Activated CD4-positive, alpha-beta T cell treated with anti-CD3 and anti-CD28 coated beads, Interleukin-2, amount 50 U/mL, for 16 hours (primary cell): ENCODE measurements at regions not wholly inside any gene's neighbourhood (a gene's known extent, or its start where the extent isn't known, plus 50 kb on each side); places are given as distances from the start of the nearest gene placed in this dataset.

Experiments
- DNase-seq: peaks from one replicate; pipeline ENCODE4 v3.0.0-alpha.2; 2020

DNA sequence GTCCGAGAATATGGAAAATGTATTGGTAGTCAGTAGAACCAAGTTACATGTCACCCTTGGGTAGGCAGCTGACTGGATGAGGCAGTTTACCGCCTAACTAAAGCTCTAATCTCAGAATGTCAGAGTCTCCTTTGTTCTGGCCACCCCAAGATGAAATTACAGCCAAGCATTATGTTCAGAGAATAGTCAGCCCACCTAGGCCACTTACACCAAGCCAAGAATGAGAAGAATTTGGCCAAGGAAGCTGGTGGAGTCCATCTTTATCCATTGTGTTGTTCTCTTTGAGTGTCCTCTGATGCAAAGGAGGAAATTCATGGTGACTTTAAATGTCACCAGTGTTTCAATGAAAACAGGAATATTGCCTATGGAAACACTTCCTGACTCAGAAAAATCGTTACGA is 275.1 kb upstream of the MAP3K1 start:
- DNase-seq = no peak

DNA sequence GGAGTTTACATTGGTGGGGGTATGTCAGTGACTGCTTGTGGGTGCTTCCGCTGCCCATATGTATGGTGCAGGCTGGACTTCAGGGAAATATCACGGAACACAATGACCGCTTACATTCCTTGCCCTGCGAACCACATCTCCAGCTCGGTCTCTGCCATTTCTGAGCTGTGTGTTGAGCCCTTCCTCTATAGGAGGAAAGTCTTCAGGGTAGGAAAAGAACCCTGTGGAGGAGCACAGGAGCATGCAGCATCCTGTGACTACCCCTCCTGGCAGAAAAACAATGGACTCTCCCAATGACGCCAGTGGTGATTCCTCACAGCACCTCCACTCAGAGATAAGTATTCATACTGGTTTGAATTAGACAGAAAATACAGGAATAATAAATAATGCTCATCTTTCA is 276.8 kb upstream of the MAP3K1 start:
- no peak for DNase-seq

GRCh38 chr5:56535347-56535746 is 280.0 kb upstream of the MAP3K1 start:
- DNase-seq = no peak

GRCh38 chr5:56534102-56534829 is 281.1 kb upstream of the MAP3K1 start:
- no peak for DNase-seq

- no peak for DNase-seq
Measured at GRCh38 chr5:56532466-56532865, 282.9 kb upstream of the MAP3K1 start.

DNA sequence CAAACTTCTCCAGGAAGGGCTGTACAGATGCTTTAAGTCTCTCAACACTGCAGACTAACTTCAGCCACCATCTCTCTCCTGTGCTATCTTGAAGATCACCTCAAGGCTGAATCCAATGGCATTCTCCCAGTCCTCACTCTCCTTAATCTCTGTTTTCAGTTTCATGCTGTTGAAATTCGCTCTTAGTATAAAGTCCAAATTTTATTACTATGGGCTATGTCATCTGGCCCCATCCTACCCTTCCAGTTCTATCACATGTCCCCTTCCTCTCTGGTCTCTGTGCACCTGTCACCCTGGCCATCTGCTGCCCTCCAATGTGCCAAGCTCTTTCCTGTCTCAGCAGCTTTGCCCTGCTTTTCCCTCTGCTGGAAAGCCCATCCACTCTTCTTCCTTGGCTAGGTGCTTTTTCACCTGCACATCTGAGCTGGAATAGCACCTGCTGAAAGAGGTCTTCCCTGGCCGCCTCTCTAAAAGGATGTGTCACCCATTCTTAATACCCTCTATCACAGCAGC is 284.7 kb upstream of the MAP3K1 start:
- DNase-seq = no peak

DNA sequence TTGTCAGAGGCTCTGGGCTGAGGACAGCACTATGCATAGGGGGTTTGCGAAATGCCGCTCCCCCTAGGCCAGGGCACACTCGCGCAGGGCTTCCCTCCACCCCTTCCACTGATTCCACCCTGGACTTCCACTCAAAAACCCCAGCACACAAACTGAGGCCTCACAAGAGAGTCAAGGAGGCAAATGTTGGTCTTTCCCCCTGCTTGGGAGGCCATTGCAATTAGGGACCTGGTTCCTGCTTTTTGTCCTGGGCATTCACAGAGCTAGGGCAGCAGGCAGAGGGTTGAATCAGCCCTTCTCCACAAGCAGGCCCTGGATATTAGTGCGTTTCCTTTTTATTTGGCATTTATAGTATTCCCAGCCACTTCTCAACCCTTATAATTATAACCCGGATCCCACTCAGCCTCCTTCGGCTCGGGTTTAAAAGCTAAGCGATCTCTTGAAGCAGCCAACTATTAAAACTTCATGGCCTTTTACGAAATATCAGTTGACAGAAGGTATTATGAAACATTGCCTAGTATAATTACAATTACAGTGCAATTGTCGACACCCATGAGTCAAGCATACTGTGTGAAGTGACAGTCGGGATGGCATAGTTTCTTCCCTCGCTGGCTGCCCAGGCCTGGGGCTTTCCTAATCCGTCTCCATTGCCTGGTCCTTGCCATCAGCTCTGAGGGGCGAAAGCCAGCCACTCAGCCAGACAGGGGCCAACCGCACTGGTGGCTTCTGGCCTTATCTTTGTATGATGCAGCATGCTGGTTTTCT is 285.5 kb upstream of the MAP3K1 start:
- DNase-seq = no peak

DNA sequence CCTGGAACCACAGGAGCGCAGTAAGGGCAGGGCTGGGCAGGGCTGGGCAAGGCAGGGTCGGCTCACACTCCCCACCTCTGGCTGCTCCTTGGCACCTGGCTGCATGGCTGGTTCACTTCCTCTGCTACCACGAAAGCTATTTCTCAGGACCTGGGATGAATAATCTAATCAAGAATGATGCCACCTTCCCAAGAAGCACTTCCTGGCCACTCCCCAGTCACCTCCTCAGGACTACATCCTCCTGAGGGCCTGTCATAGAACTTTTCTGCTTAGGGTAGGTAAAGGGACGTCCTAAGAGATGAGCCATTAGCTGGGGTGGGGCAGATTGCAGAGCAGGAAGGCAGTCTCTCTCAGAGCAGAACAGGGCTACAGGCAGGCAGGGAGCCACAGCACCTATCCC is 288.2 kb upstream of the MAP3K1 start:
- peak; percentile 2 for DNase-seq

- DNase-seq = no peak
Measured at GRCh38 chr5:56525113-56525512, 290.2 kb upstream of the MAP3K1 start.

GRCh38 chr5:56523790-56524575 is 290.9 kb upstream of the ANKRD55 start:
- no peak for DNase-seq

- no peak for DNase-seq
Measured at GRCh38 chr5:56522960-56523359, 289.8 kb upstream of the ANKRD55 start.

- DNase-seq = no peak
Measured at GRCh38 chr5:56522169-56522568, 289.0 kb upstream of the ANKRD55 start.

GRCh38 chr5:56520986-56521730 is 288.0 kb upstream of the ANKRD55 start:
- DNase-seq = no peak

GRCh38 chr5:56518820-56519219 is 285.7 kb upstream of the ANKRD55 start:
- DNase-seq = no peak

DNA sequence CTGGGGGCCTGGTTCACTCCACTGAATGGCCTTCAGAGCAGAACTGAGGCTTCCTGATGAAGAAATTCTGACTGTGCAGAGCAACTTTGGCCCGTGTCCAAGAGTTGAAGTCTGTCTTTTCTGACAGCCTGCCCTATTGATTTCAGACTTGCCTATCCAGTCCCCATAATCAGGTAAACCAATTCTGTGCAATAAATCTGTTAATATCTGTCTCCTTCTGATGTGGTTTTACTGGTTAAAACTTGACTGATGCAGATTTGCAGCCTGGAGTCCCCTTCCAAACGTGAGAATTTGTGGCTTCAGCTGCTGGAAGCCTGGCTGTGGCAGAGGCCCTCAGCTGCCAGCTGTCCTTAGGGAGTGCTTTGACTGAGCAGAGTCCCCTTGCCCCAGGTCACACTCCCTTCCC is 283.9 kb upstream of the ANKRD55 start:
- DNase-seq = no peak

DNA sequence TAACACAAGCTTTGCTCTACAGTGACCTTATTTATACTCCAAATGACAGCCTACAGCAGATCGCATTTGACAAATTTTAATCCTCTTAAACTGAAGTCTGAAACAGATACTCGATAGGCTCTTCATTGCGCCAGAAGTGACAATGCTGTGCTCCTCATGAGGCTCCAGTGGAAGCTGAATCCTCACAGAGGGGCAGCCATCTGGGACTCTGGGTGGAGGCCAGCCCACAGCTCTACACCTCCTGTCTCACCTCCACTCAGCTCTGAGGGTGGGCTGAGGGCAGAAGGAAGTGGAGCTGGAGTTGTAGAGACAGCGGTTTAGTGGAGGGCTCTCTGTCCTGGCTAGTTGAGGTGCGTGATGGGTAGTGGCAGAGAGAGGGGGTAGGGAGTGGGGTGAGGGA is 283.3 kb upstream of the ANKRD55 start:
- no peak for DNase-seq

DNA sequence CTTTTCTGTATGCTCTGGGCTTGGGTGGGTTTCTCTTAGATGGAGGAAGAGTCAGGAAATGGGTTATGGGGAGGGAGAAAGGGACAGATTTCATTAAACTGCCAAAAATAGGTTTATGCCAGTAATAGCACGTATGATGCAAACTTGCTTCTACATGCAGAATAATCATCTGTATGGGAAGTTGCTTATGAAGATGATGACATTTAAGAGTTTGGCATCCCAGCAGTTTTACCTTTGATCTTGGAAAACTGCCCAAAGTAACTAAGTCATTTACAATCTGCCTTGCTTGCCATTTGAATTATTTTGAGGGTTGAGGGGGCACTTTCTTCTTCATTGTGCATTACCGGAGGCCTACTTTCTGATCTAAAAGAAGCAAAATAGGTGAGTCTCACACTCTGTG is 282.9 kb upstream of the ANKRD55 start:
- DNase-seq = no peak

GRCh38 chr5:56515011-56515410 is 281.9 kb upstream of the ANKRD55 start:
- no peak for DNase-seq

DNA sequence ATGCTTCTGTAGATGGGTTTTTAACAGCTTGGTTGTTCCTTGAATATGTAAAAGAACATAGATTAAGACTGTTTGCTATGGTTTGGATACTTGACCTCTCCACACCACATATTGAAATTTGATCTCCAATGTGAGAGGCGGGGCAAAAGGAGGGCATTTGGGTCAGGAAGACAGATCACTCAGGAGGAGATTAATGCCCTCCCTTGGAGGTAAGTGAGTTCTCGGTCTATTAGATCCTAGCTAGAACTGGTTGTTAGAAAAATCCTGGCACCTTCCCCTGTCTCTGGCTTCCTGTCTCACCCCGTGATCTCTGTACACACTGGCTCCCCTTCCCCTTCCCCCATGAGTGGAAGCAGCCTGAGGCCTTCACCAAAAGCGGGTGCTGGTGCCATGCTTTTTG is 281.1 kb upstream of the ANKRD55 start:
- no peak for DNase-seq

DNA sequence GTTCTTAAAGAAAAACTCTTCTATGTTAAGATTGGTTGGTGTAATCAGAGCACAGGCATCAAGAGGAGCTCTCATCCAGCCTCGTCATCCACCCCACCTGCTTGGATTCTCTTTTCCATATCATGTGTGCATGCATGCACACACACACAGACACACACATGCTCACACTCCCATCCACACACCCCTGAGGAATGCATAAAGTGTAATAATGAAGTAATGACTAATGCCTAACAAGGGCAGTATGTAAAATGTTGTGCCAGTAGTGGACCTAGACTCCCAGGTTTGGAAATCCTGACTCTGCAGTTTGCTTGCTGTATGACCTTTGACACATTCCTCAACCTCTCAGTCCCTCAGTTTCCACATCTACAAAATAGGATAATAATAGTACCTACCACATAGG is 280.0 kb upstream of the ANKRD55 start:
- no peak for DNase-seq

DNA sequence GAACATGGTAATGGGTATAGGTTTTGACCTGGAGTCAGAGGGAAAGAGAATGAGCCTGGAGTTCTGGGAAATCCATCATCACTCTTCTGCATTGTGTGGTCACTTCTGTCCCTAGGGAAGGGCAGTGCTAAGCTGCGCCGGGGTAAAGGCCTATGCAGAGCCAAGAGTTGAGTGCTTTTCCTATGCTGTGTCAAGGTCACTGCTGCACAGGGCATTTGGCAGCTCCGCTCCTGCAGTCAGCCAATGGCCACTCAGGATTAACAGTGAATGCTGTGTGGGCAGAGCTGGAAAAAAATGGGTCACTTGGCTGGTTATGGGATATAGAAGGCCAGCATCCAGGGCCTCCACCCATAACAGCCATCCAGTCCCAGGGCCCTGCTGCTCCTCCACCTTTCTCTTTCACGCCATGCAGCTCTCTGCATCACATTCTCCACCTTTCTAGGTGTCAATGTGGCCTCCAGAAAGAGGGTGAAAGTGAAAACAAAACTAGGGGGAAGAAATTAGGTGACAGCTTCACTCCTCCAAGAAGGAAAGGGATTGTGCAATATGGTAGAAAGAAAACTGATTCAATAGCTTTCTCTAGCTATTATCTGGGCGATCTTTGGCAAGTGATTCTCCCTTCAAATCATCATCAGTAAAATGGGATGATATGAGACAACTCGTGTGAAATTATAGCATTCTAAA is 279.3 kb upstream of the ANKRD55 start:
- peak; percentile 10 for DNase-seq

GRCh38 chr5:56511326-56511841 is 278.3 kb upstream of the ANKRD55 start:
- DNase-seq = no peak
